T47D (cell line): ENCODE measurements at regions not wholly inside any gene's neighbourhood (a gene's known extent, or its start where the extent isn't known, plus 50 kb on each side); places are given as distances from the start of the nearest gene placed in this dataset.
"Not testable (repeated sequence)": the region's sequence is repeated elsewhere in the genome, so short reads cannot be mapped to it uniquely, and the experiment has no call there.

ENCODE experiments used
- DNase-seq, 2 experiments: peaks; one replicate each; pipeline versions ENCODE4 v3.0.0 to v3.0.0-alpha.2; 2011 to 2012; ENCODE audit warnings: low read depth in 1 of 2, low spot score in 1 of 2
- JUND ChIP-seq: IDR thresholded peaks from 2 replicates; pipeline ENCODE4 v1.6.1; 2012; ENCODE audit warnings: low read depth
- in situ Hi-C: cut with HindIII; loops from 2 replicates; pipeline ENCODE4 v1.10.0; 2016; ENCODE audit warnings: low sequenced_read_pairs, low pct_unique_long_range_greater_than_20kb

DNA sequence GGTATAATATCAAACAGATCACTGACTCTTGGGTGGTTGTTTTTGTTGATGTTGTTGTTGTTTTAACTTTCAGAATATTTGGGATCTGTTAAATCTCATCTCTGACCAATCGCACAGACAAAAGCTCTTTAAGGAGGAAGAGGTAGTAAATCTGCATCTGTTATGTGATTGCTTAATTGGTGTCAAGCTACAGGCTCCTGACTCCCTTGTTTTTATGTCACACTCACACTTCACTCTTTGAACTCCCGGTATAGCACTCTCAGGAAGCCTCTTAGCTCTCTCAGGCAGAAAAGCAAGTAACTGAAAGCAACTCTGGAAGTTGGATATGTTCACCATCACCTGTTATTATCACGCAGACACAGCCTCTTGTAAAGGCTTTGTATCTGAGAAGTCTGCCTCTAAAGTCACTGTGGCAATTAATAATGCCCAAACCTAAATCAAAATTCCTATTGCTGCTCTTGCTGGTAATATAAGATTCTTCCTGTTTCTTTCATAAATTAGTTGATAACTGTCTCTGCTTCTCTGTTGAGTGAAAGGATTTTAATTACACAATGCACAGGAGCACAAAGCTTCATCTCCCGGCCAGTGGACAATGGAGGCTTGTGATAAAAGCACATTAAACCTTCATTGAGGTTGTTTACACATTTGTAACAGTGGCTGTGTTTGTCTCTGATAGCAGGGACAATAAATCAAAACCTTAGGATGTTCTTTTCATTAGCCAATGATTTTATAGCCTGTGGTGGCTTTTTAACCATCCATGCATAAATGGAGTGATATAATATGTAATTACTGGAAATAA is 576.7 kb downstream of the MFSD1 start:
- DNase-seq = no peak
- TF ChIP-seq JUND = no peak

DNA sequence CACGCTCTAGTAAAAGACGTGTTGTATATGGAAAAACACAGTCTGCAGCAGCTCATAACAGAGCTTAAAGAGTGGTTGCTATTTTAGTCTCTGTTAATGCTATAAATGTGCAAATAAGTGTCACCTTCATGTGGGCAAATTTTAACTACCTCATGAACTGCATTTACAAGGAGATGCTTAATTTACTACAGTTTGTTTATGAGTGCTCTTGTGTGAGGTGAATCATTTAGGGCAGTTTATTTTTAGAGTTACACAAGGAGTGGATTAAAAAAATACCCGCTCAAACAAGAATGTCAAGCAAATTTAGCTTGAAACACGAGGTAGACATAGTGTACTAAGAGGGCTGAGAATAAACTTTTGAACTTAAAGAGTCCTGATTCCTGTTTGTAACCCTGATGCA is 579.0 kb downstream of the MFSD1 start:
- in situ Hi-C loops = no loop called here
- TF ChIP-seq JUND = no peak
- DNase-seq = no peak

More for the DNA sequence above, 576.7 kb downstream of the MFSD1 start:
- in situ Hi-C loops = no loop called here

DNA sequence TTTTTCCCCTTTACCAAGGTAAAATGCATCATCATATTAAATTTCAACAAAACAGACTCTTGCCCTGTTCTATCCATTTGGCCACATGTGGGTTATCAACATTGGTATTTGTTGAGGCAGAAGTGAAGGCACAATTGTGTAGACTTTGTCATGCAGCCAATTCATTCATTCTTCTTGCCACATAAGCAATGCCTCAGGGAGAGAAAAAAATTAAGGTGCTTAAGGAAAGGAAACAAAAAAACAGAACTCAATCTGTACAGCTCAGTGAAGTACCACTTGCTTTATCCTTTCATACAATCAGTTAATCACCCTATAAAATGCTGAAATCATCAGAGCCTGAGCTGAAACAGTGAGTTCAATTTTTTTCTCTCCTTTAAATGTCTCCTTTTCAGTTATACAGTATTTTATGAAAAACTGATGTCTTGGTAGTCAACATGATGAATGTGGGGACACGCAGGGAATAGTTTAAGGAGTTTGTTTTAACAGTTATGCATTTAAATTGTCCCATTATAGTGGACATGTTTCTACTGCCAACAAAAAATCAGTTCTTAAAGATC is 588.9 kb downstream of the MFSD1 start:
- TF ChIP-seq JUND = no peak
- DNase-seq = no peak
- in situ Hi-C loops = no loop called here

DNA sequence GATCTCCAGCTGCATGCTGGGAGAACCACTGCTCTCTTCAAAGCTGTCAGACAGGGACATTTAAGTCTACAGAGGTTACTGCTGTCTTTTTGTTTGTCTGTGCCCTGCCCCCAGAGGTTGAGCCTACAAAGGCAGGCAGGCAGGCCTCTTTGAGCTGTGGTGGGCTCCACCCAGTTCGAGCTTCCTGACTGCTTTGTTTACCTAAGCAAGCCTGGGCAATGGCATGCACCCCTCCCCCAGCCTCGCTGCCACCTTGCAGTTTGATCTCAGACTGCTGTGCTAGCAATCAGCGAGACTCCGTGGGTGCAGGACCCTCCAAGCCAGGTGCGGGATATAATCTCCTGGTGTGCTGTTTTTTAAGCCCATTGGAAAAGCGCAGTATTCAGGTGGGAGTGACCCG is 591.0 kb upstream of the IL12A start:
- DNase-seq, in situ Hi-C loops: not testable (repeated sequence)

DNA sequence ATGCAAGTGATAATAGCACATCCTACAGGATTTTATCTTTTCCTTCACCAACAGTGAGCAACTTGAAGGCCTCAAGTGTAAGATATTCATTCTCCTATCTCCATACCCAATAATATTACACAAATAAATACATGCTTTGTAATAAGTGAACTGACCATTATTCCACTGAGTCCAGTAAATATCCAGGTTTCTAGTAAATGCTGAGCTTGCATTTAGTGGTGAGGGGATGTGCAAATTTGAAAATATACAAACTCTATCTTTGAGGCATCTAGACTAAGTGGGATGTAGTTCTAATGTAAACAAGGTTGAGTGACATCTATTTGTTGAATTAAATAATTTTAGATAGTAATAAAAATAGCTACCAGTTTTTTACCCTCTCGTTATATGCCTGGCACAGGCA is 587.6 kb upstream of the IL12A start:
- no peak for TF ChIP-seq JUND
- in situ Hi-C loops = no loop called here
- no peak for DNase-seq

DNA sequence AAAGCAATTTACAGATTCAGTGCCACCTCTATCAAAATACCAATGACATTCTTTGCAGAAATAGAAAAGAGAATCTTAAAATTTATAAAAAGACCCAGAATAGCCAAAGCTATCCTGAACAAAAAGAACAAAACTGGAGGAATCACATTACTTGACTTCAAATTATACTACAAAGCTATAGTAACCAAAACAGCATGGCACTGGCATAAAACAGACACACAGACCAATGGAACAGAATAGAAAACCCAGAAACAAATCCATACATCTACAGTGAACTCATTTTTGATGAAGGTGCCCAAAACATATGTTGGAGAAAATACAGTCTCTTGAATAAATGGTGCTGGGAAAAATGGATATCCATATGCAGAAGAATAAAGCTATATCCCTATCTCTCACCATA is 578.9 kb upstream of the IL12A start:
- in situ Hi-C loops, DNase-seq: not testable (repeated sequence)

DNA sequence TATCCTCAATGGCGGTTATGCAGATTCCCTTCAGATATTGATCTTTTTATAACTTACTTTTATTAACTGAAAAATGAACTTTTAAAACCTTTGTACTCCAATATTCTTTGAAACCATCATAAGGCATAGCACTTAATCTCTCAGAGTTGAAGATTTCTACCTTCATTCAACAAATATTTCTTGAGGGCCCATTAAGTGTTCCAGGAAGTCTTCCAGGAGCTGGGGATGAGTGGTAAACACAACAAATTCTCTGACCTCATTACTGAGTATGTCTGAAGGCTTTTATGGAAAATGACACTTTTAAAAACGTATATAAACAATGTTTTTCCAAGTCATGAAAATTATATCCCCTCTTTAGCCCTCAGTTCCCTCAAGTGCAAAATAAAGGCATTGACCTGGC is 575.3 kb upstream of the IL12A start:
- no peak for DNase-seq
- no peak for TF ChIP-seq JUND
- in situ Hi-C loops = no loop called here

DNA sequence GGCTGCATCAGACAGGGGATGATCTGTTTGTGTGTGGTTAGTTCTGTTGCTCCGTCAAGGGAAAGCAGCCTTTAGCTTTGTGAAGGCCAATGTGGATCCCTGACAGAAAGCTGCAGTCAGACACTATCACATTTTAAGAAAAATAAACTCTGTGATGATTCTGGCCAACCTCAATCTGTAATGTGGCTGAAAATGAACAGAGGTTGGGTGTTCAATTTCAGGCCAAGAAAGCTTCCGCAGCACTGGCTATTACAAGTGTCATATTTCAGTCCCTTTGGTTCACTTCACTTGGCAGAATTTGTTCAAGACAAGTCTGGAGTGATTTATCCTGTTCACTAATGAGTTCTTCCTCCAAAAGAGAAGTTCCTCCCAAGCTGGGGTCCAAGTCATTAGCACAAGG is 571.8 kb upstream of the IL12A start:
- DNase-seq = peak in 1 of 2 experiments; percentile 17
- in situ Hi-C loops = no loop called here
- TF ChIP-seq JUND = no peak

DNA sequence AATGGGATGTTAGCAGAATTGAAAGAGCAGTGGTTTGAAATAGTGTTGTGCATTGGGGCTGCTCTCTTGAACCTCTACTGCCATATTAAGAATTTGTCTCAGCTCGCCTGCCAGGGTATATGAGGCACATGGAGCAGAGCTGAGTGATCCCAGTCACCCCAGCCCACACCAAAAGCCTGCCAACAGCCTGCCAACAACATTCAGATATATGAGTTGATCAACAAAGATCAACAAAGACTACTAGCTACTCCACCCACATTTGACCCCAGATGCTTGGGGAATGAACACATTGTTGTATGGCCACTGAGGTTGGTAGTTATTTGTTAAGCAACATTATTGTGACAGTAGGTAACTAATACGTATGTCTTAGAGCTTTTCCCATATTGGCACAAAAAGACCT is 570.9 kb upstream of the IL12A start:
- no peak for TF ChIP-seq JUND
- DNase-seq = no peak
- in situ Hi-C loops = no loop called here

DNA sequence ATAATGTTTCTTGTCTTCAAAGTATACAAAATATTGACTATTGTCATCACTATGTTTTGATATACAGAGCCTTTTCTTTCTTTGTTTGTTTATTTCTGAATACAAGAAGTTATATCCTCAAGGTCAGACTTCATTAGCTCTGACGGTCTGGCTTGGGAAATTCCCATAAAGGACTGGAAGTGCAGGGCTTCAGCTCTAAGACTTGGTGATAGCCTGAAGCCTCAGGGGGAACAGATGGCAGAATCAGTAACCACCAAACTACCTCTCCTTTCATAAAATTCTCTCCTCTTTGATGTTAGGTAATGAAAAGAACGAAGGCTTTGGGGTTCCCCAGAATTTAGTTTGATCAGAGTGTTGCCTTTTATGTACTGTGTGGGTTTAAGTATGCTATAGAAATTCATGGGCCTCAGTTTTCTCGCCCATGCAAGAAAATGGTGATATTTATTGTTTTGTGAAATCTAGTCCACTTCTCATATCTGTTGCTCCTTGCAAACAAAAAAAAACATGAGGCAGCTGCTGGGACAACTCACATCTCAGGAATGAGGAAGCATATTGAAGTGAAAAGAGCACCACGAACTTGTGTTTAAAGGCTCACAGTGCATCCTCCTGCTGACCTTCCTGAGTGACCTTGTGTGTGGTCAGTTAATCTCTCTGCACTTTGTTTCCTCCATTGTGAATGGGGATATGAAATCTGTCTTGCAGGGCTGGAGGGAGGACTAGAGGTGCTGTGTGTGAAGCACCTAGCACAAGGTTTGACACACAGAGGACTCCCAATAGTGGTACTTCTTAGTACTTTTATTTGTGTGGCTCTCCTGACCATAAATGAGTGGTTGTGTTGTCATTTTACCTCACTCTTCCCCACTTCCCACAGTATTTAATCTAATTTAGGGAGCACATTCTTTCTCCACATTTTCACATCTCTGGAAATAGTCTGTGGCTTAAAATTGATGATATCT is 569.8 kb upstream of the IL12A start:
- no peak for TF ChIP-seq JUND
- DNase-seq = peak in 1 of 2 experiments; percentile 34
- in situ Hi-C loops = no loop called here

DNA sequence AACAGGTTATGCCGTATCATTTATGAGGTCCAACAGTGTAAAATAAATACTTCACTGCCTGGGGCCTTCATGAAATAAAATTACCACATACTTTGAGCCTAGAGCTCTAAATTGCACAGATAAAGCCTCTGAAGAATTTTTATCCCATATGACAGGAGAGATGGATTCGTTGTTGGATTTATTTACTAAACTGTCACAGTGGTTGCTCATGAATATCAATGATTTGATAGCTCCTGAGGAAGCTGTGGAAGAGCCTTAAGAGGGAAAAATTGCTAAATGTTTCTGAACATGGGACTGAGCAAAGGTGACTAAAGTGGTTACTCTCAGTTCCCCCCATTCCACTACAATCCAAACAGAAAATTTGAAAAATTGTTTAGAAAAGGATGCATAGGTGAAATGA is 558.9 kb upstream of the IL12A start:
- in situ Hi-C loops = no loop called here
- no peak for TF ChIP-seq JUND
- no peak for DNase-seq

DNA sequence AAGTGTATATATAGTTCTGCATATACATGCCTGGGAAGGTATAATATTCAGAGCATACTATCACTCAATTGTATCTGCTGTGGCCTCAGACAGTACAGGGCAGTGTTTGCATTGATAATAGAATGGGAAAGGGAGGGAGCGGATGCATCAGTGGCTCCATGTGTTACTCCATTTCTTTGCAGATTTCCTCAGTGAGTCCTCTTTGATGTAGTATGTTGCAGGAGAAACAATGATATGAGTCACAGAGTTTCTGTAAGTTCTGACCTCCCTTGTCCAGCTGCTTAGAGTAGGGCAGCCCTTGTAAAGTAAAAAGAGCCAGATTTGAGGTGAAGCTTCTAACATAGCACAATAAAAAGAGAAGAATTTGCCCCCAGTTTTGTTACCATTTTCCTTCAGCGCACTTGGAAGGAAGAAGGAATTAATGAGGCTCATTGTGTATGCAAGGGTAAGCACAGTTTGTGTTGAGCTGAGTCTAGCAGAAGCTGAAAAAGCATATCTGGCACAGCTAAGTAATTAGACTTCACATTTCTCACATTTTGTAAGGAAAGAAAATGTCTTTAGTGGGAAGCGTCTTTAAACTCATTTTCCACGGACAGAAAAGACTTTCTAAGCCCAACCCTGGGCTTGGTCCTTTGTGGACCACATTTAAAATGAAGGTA is 555.8 kb upstream of the IL12A start:
- no peak for TF ChIP-seq JUND
- in situ Hi-C loops = no loop called here
- no peak for DNase-seq
